HepG2 (cell line): ENCODE measurements at regions not wholly inside any gene's neighbourhood (a gene's known extent, or its start where the extent isn't known, plus 50 kb on each side); places are given as distances from the start of the nearest gene placed in this dataset.

Experiments
- ATAC-seq: fragments of 200-7000 bp; cut with Tn5 transposase; 3 replicates; pipeline ENCODE4 v1.9.1; 2020; ENCODE audit warnings: mild to moderate bottlenecking, moderate library complexity
- BruUV-seq: library from RNA; stranded (reverse); fragments of 400-500 nt; replicated peaks from 2 replicates; lab custom pipeline; 2021; lab: Mats Ljungman, UMichigan
- CTCF ChIA-PET: fragments of 300-600 bp; formaldehyde crosslinking; extraction: SDS; loops from one replicate; lab custom pipeline; 2021; ENCODE audit warnings: low total read pairs, inconsistent platforms, low intra/inter-chr PET ratio; lab: Yijun Ruan, JAX
- POLR2A ChIA-PET: fragments of 350-600 bp; sonication (Branson Sonifier 250); formaldehyde crosslinking; loops from one replicate; lab custom pipeline; 2020; ENCODE audit warnings: antibody characterized with exemption, inconsistent platforms; lab: Yijun Ruan, JAX
- DNase-seq: peaks from one replicate; pipeline ENCODE4 v3.0.0-alpha.2; 2015; ENCODE audit warnings: low spot score
- FAIRE-seq: peaks from 3 replicates; lab custom pipeline; 2011; peaks lifted over from hg19 to GRCh38; lab: Jason Lieb, UNC
- H2AFZ ChIP-seq: one replicate; pipeline ENCODE4 v1.6.1; 2011; ENCODE audit warnings: low read length, inconsistent platforms
- H3K27ac ChIP-seq: fragments of 300-600 bp; 3 replicates; pipeline ENCODE4 v1.8.0; 2011; ENCODE audit warnings: mixed run types, mild to moderate bottlenecking, mixed read lengths, low read length, inconsistent platforms; ENCODE audit not compliant: insufficient read depth; ENCODE audit errors: extremely low read length
- H3K27me3 ChIP-seq, 2 experiments: fragments of 200-600 bp in 1 of 2; 2 replicates in 1 of 2; 3 replicates in 1 of 2; pipeline versions ENCODE4 v1.6.0 to v1.8.0; 2011; ENCODE audit warnings: low read length in 2 of 2, mild to moderate bottlenecking in 2 of 2, moderate library complexity in 2 of 2, inconsistent platforms in 1 of 2; ENCODE audit not compliant: insufficient read depth in 2 of 2, control insufficient read depth in 1 of 2
- H3K36me3 ChIP-seq, 2 experiments: fragments of 200-600 bp in 1 of 2; replicated peaks in 1 of 2; 2 replicates in 1 of 2; 3 replicates in 1 of 2; pipeline versions ENCODE4 v1.5.1 to v1.8.0; 2011; ENCODE audit warnings: low read length in 2 of 2, inconsistent platforms in 1 of 2; ENCODE audit not compliant: insufficient read depth in 2 of 2, control insufficient read depth in 1 of 2
- H3K4me1 ChIP-seq: 2 replicates; pipeline ENCODE4 v1.5.1; 2012; ENCODE audit warnings: low read length, inconsistent platforms; ENCODE audit not compliant: insufficient read depth
- H3K4me2 ChIP-seq: 2 replicates; pipeline ENCODE4 v1.6.0; 2011; ENCODE audit warnings: low read depth, low read length, inconsistent platforms
- H3K4me3 ChIP-seq, 3 experiments: fragments of 200-600 bp in 1 of 3; sonication (generic), shearing (Covaris generic) in 1 of 3; replicated peaks in 1 of 3; 2 replicates each; pipeline ENCODE4 v1.5.1; 2011 to 2016; ENCODE audit warnings: low read length in 3 of 3, inconsistent platforms in 2 of 3, low read depth in 2 of 3, mild to moderate bottlenecking in 2 of 3, control low read depth in 1 of 3, mixed read lengths in 1 of 3; ENCODE audit not compliant: insufficient read depth in 1 of 3
- H3K79me2 ChIP-seq: one replicate; pipeline ENCODE4 v1.6.1; 2011; ENCODE audit warnings: low read length, inconsistent platforms; ENCODE audit not compliant: insufficient read depth
- H3K9ac ChIP-seq: 2 replicates; pipeline ENCODE4 v1.6.0; 2011; ENCODE audit warnings: mild to moderate bottlenecking, low read depth, low read length, inconsistent platforms; ENCODE audit not compliant: insufficient read depth
- H3K9me3 ChIP-seq: 2 replicates; pipeline ENCODE4 v1.5.1; 2012; ENCODE audit warnings: mild to moderate bottlenecking, low read length
- H4K20me1 ChIP-seq: 2 replicates; pipeline ENCODE4 v1.6.0; 2011; ENCODE audit warnings: inconsistent platforms, mild to moderate bottlenecking, low read length, moderate library complexity; ENCODE audit not compliant: insufficient read depth
- BHLHE40 ChIP-seq: IDR thresholded peaks from 2 replicates; pipeline ENCODE4 v1.6.1; 2011; ENCODE audit warnings: low read length, improper control_type of control experiment
- HMG20A ChIP-seq: IDR thresholded peaks from 2 replicates; pipeline ENCODE4 v1.6.1; 2016; ENCODE audit warnings: borderline replicate concordance
- KLF16 ChIP-seq, 2 experiments: sonication (generic) in 1 of 2; formaldehyde crosslinking in 1 of 2; IDR thresholded peaks; 2 replicates each; pipeline versions ENCODE4 v1.6.1 to v1.8.0; 2016 to 2023; ENCODE audit warnings: missing genetic modification reagents in 2 of 2, missing compliant biosample characterization in 1 of 2
- NFKB2 ChIP-seq: sonication (generic); formaldehyde crosslinking; IDR thresholded peaks from 2 replicates; pipeline ENCODE4 v1.4.0; 2020; ENCODE audit warnings: missing genetic modification reagents, borderline replicate concordance
- TFAP4 ChIP-seq: sonication (generic); IDR thresholded peaks from 2 replicates; pipeline ENCODE4 v1.6.1; 2016; ENCODE audit warnings: low read depth, borderline replicate concordance
- ZMAT3 ChIP-seq: sonication (generic); formaldehyde crosslinking; conservative IDR thresholded peaks from 2 replicates; pipeline ENCODE4 v1.7.0; 2021; ENCODE audit warnings: missing genetic modification reagents
- ZNF24 ChIP-seq: fragments of 450-650 bp; IDR thresholded peaks from 2 replicates; pipeline ENCODE4 v1.6.1; 2017; ENCODE audit warnings: antibody characterized with exemption, mild to moderate bottlenecking
- ZNF280B ChIP-seq: sonication (generic); formaldehyde crosslinking; IDR thresholded peaks from 2 replicates; pipeline ENCODE4 v1.5.0; 2020; ENCODE audit warnings: missing genetic modification reagents, mild to moderate bottlenecking, borderline replicate concordance
- ZNF441 ChIP-seq: sonication (generic); formaldehyde crosslinking; IDR thresholded peaks from 2 replicates; pipeline ENCODE4 v1.7.0; 2021; ENCODE audit warnings: missing genetic modification reagents, borderline replicate concordance
- ZNF576 ChIP-seq: sonication (generic); formaldehyde crosslinking; IDR thresholded peaks from 2 replicates; pipeline ENCODE4 v1.4.0; 2020; ENCODE audit warnings: mild to moderate bottlenecking, missing genetic modification reagents
- ZNF589 ChIP-seq: sonication (generic); formaldehyde crosslinking; conservative IDR thresholded peaks from 2 replicates; pipeline ENCODE4 v1.8.0; 2022; ENCODE audit warnings: mild to moderate bottlenecking, moderate library complexity, missing genetic modification reagents
- WGBS: methylation state at CpG from one replicate; pipeline ENCODE4 v1.1.6; 2017; ENCODE audit warnings: low lambda C conversion rate; 5-methylcytosine and 5-hydroxymethylcytosine counted together
- in situ Hi-C: cut with HindIII; loops from 2 replicates; pipeline ENCODE4 v1.10.0; 2017; ENCODE audit warnings: low pct_unique_long_range_greater_than_20kb; ENCODE audit not compliant: extremely low pct_ligation_motif_present
- intact Hi-C: fragments of 100-400 bp; cut with micrococcal nuclease; formaldehyde crosslinking; loops from one replicate; pipeline ENCODE4 v1.10.0; 2022; ENCODE audit not compliant: unreplicated experiment

GRCh38 chr7:12746211-12746610 is 58.8 kb downstream of the ARL4A start:
- Histone ChIP-seq H3K4me1 (peaks cover 1% of the 10 kb centered on the region; the same call in 1 of the 2 replicates), H3K4me2 (no peak overlapping the region), H3K27ac (no peak overlapping the region), H3K79me2 (no peaks in the 10 kb centered on the region), H3K9me3 (no peaks in the 10 kb centered on the region), H3K9ac (no peak overlapping the region), H3K4me3 (no peak overlapping the region), H2AFZ (no peak overlapping the region), H4K20me1 (no peaks in the 10 kb centered on the region), H3K36me3 (no peaks in the 10 kb centered on the region), H3K27me3 (no peaks in the 10 kb centered on the region)
- WGBS, result 2% methylated on average over 1 of the region's 1 CpG
- TF ChIP-seq BHLHE40 (no peak), KLF16 (CRISPR knock-in tag; IDR thresholded peaks at IDR 0.05) (no peak), ZNF24 (no peak), ZNF441 (CRISPR knock-in tag) (no peak), NFKB2 (CRISPR knock-in tag) (no peak), ZNF576 (CRISPR knock-in tag) (no peak), ZMAT3 (CRISPR knock-in tag) (no peak), HMG20A (CRISPR knock-in tag) (no peak), ZNF280B (CRISPR knock-in tag) (no peak), TFAP4 (no peak), ZNF589 (CRISPR knock-in tag) (no peak)
- FAIRE-seq, result no peak
- ATAC-seq, result no peak
- no peak for DNase-seq
- no TSS peak for BruUV-seq
- intact Hi-C loops, result no loop called here
- ChIA-PET POLR2A (no interaction called here), CTCF (no interaction called here)
- in situ Hi-C loops, result no loop called here
